Endothelial cell of umbilical vein (primary cell): ENCODE measurements at regions not wholly inside any gene's neighbourhood (a gene's known extent, or its start where the extent isn't known, plus 50 kb on each side); places are given as distances from the start of the nearest gene placed in this dataset.

Experiments
- BruUV-seq: library from RNA; stranded (reverse); fragments of 400-500 nt; replicated peaks from 2 replicates; lab custom pipeline; 2021; lab: Mats Ljungman, UMichigan
- CTCF ChIA-PET: fragments of 300-600, 350-600 bp; sonication (Branson Sonifier 250); formaldehyde crosslinking; loops from one replicate; lab custom pipeline; 2021; ENCODE audit warnings: antibody characterized with exemption, inconsistent platforms; lab: Charles Lee
- POLR2A ChIA-PET: fragments of 300-600, 350-600 bp; sonication (Branson Sonifier 250); formaldehyde crosslinking; loops from one replicate; lab custom pipeline; 2021; ENCODE audit warnings: antibody characterized with exemption, inconsistent platforms; lab: Charles Lee
- DNase-seq: peaks from one replicate; pipeline ENCODE4 v3.0.0-alpha.2; 2011; ENCODE audit warnings: low read depth, low spot score
- FAIRE-seq: peaks from 2 replicates; lab custom pipeline; 2011; peaks lifted over from hg19 to GRCh38; lab: Jason Lieb, UNC
- H2AFZ ChIP-seq: 2 replicates; pipeline ENCODE4 v1.6.0; 2012; ENCODE audit warnings: low read depth, low read length, control low read depth, inconsistent platforms
- H3K27ac ChIP-seq: 2 replicates; pipeline ENCODE4 v1.5.1; 2011; ENCODE audit warnings: low read depth, mild to moderate bottlenecking, control low read depth, low read length, moderate library complexity; ENCODE audit not compliant: insufficient read depth
- H3K27me3 ChIP-seq, 2 experiments: 2 replicates each; pipeline versions ENCODE4 v1.6.0 to v1.6.1; 2011; ENCODE audit warnings: low read length in 2 of 2, mixed read lengths in 1 of 2; ENCODE audit not compliant: control insufficient read depth in 2 of 2, insufficient read depth in 2 of 2
- H3K36me3 ChIP-seq, 2 experiments: 2 replicates in 1 of 2; 3 replicates in 1 of 2; pipeline ENCODE4 v1.5.1; 2011; ENCODE audit warnings: low read length in 2 of 2, mild to moderate bottlenecking in 1 of 2, moderate library complexity in 1 of 2; ENCODE audit not compliant: control insufficient read depth in 2 of 2, insufficient read depth in 2 of 2; ENCODE audit errors: extremely low read depth in 1 of 2
- H3K4me1 ChIP-seq: 3 replicates; pipeline ENCODE4 v1.5.1; 2011; ENCODE audit warnings: mild to moderate bottlenecking, low read length; ENCODE audit not compliant: control insufficient read depth, insufficient read depth; ENCODE audit errors: extremely low read depth
- H3K4me2 ChIP-seq: 2 replicates; pipeline ENCODE4 v1.6.1; 2011; ENCODE audit warnings: low read length, control low read depth, mixed read lengths; ENCODE audit not compliant: insufficient read depth
- H3K4me3 ChIP-seq, 3 experiments: fragments of 200-600 bp in 1 of 3; sonication (generic), shearing (Covaris generic) in 1 of 3; replicated peaks in 1 of 3; 2 replicates each; pipeline ENCODE4 v1.5.1; 2011 to 2016; ENCODE audit warnings: control low read depth in 3 of 3, low read length in 3 of 3, mild to moderate bottlenecking in 2 of 3, inconsistent platforms in 1 of 3, low read depth in 1 of 3, moderate library complexity in 1 of 3; ENCODE audit not compliant: insufficient read depth in 1 of 3
- H3K79me2 ChIP-seq: 2 replicates; pipeline ENCODE4 v1.6.0; 2012; ENCODE audit warnings: low read length, inconsistent platforms; ENCODE audit not compliant: control insufficient read depth, insufficient read depth
- H3K9ac ChIP-seq: replicated peaks from 2 replicates; pipeline ENCODE3; 2011; ENCODE audit warnings: low read length, control low read depth; ENCODE audit not compliant: insufficient read depth; ENCODE audit errors: extremely low read depth
- H3K9me1 ChIP-seq: replicated peaks from 3 replicates; pipeline ENCODE4 v1.6.0; 2011; ENCODE audit warnings: mild to moderate bottlenecking, low read length; ENCODE audit not compliant: control insufficient read depth, insufficient read depth; ENCODE audit errors: extremely low read depth
- H3K9me3 ChIP-seq: replicated peaks from 2 replicates; pipeline ENCODE4 v1.5.1; 2012; ENCODE audit warnings: low read length, inconsistent platforms; ENCODE audit not compliant: control insufficient read depth, insufficient read depth
- H4K20me1 ChIP-seq: replicated peaks from 2 replicates; pipeline ENCODE3; 2011; ENCODE audit warnings: mild to moderate bottlenecking, low read length; ENCODE audit not compliant: control insufficient read depth, insufficient read depth; ENCODE audit errors: extremely low read depth
- EZH2 ChIP-seq: IDR thresholded peaks from 2 replicates; pipeline ENCODE4 v1.6.1; 2012; ENCODE audit warnings: borderline replicate concordance, low read depth, mild to moderate bottlenecking, moderate library complexity, low read length, inconsistent platforms; ENCODE audit not compliant: severe bottlenecking
- FOS ChIP-seq: IDR thresholded peaks from 2 replicates; pipeline ENCODE4 v1.6.1; 2011; ENCODE audit warnings: mild to moderate bottlenecking, low read length, moderate library complexity, borderline replicate concordance; ENCODE audit not compliant: insufficient read depth
- GATA2 ChIP-seq: IDR thresholded peaks from 2 replicates; pipeline ENCODE4 v1.7.0; 2011; ENCODE audit warnings: low read depth, mild to moderate bottlenecking, moderate library complexity, mixed read lengths, low read length; ENCODE audit not compliant: insufficient read length, insufficient read depth
- JUN ChIP-seq: IDR thresholded peaks from 2 replicates; pipeline ENCODE4 v1.6.1; 2011; ENCODE audit warnings: borderline replicate concordance, low read depth; ENCODE audit not compliant: insufficient read length, insufficient read depth
- MYC ChIP-seq: IDR thresholded peaks from one replicate; pipeline ENCODE4 v1.6.1; 2011; ENCODE audit warnings: mild to moderate bottlenecking, low read depth, low read length
- POLR2A ChIP-seq: IDR thresholded peaks from 2 replicates; pipeline ENCODE4 v1.6.1; 2012; ENCODE audit warnings: low read depth, mild to moderate bottlenecking, control low read depth, low read length
- POLR2AphosphoS5 ChIP-seq: IDR thresholded peaks from 2 replicates; pipeline ENCODE4 v1.6.1; 2012; ENCODE audit warnings: low read depth, mild to moderate bottlenecking, control low read depth, low read length, moderate library complexity; ENCODE audit not compliant: insufficient read depth
- dilution Hi-C: fragments of 300-500 bp; cut with MboI; formaldehyde crosslinking; loops from one replicate; pipeline ENCODE4 v1.15.0; 2019; ENCODE audit warnings: low sequenced_read_pairs; ENCODE audit not compliant: extremely low pct_ligation_motif_present
- intact Hi-C: fragments of 100-400 bp; cut with micrococcal nuclease; formaldehyde crosslinking; loops from one replicate; pipeline ENCODE4 v1.10.0; 2022
- TF ChIP-seq, protein P1 (sequence below), 2 donors: IDR thresholded peaks; 1 replicate in 1 of 2; 2 replicates in 1 of 2; pipeline ENCODE4 v1.5.1; 2011; ENCODE audit warnings: low read length in 2 of 2, mild to moderate bottlenecking in 2 of 2, moderate library complexity in 2 of 2, control low read depth in 1 of 2, inconsistent platforms in 1 of 2, low read depth in 1 of 2; ENCODE audit not compliant: insufficient read depth in 1 of 2; ENCODE audit errors: extremely low read depth in 1 of 2
- TF ChIP-seq, protein P2 (sequence below): IDR thresholded peaks from 2 replicates; pipeline ENCODE4 v1.6.1; 2011; ENCODE audit not compliant: insufficient read depth, insufficient read length

DNA sequence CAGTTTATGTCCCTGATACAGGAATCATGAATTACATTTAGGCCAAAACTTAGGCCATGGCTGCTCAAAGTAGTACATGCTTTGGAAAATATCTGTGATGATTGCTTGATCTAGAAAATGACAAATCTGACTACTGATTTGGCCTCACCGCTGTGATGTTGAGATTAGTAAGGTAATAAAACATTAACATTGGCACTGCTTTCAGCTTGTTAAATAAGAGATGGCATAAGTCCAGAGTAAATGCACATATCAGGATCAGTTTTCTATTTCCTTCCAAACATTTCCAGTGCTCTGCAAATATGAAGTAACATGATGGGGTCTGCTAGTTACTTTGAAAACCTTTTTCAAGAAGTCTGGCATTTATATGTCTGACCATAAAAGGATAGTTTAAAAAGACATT is 687.3 kb upstream of the ACTRT1 start:
- Histone ChIP-seq H3K79me2 (no peaks in the 10 kb centered on the region), H3K4me3 (no peak overlapping the region), H3K9me1 (no peaks in the 10 kb centered on the region), H3K4me1 (no peaks in the 10 kb centered on the region), H3K9me3 (no peaks in the 10 kb centered on the region), H3K9ac (no peak overlapping the region), H3K4me2 (no peak overlapping the region), H2AFZ (no peak overlapping the region), H4K20me1 (no peaks in the 10 kb centered on the region), H3K27ac (no peak overlapping the region), H3K36me3 (no peaks in the 10 kb centered on the region), H3K27me3 (no peaks in the 10 kb centered on the region)
- ChIA-PET CTCF (no interaction called here), POLR2A (no interaction called here)
- BruUV-seq = no TSS peak
- TF ChIP-seq, protein P1, sequence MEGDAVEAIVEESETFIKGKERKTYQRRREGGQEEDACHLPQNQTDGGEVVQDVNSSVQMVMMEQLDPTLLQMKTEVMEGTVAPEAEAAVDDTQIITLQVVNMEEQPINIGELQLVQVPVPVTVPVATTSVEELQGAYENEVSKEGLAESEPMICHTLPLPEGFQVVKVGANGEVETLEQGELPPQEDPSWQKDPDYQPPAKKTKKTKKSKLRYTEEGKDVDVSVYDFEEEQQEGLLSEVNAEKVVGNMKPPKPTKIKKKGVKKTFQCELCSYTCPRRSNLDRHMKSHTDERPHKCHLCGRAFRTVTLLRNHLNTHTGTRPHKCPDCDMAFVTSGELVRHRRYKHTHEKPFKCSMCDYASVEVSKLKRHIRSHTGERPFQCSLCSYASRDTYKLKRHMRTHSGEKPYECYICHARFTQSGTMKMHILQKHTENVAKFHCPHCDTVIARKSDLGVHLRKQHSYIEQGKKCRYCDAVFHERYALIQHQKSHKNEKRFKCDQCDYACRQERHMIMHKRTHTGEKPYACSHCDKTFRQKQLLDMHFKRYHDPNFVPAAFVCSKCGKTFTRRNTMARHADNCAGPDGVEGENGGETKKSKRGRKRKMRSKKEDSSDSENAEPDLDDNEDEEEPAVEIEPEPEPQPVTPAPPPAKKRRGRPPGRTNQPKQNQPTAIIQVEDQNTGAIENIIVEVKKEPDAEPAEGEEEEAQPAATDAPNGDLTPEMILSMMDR (IDR thresholded peaks at IDR 0.05; ENCODE audit: extremely low read depth in 1 of 2, insufficient read depth in 1 of 2, low read depth in 1 of 2, low read length in 2 of 2) = no peak
- TF ChIP-seq, protein P2, sequence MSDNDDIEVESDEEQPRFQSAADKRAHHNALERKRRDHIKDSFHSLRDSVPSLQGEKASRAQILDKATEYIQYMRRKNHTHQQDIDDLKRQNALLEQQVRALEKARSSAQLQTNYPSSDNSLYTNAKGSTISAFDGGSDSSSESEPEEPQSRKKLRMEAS = no peak
- TF ChIP-seq FOS (no peak), POLR2AphosphoS5 (no peak), POLR2A (no peak), GATA2 (no peak), JUN (no peak), EZH2 (no peak), MYC (no peak)
- dilution Hi-C loops (no loop called here), intact Hi-C loops (no loop called here)
- DNase-seq = no peak
- no peak for FAIRE-seq
